Thyroid gland (tissue), 4 donors: ENCODE measurements at regions not wholly inside any gene's neighbourhood (a gene's known extent, or its start where the extent isn't known, plus 50 kb on each side); places are given as distances from the start of the nearest gene placed in this dataset.

Experiments used
- POLR2A ChIP-seq, 2 donors: fragments of 450-650 bp; IDR thresholded peaks; one replicate each; pipeline ENCODE4 v1.6.1; 2017; ENCODE audit warnings: antibody characterized with exemption in 2 of 2, mild to moderate bottlenecking in 2 of 2, moderate library complexity in 1 of 2
- TF ChIP-seq, protein P1 (sequence below), 6 experiments: fragments of 200-600 bp in 3 of 6; fragments of 450-650 bp in 3 of 6; sonication (generic) in 3 of 6; IDR thresholded peaks; one replicate each; pipeline ENCODE4 v1.5.1; 2016 to 2019; ENCODE audit warnings: antibody characterized with exemption in 6 of 6, mild to moderate bottlenecking in 2 of 6, inconsistent platforms in 1 of 6, moderate library complexity in 1 of 6

DNA sequence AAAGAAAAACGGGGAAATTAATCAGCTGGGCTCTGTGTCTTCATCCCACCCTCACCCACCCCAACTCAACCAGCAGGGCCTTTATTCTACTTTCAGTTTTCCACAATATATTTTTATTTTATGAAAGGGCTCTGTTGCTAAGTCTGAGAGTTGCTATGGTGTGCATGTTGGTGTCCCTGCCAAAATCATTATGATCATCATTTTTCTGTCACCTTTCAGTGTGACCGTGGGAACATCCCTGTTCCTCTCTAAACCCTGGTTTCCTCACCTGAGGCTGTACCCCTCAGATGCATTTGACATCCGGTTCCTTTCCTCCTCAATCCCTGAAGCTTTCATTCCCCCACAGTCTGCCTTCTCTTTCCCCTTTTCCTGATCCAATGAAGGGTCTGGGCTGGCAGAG lies 180.5 kb downstream of the ZFP36L2 start:
- TF ChIP-seq, protein P1, sequence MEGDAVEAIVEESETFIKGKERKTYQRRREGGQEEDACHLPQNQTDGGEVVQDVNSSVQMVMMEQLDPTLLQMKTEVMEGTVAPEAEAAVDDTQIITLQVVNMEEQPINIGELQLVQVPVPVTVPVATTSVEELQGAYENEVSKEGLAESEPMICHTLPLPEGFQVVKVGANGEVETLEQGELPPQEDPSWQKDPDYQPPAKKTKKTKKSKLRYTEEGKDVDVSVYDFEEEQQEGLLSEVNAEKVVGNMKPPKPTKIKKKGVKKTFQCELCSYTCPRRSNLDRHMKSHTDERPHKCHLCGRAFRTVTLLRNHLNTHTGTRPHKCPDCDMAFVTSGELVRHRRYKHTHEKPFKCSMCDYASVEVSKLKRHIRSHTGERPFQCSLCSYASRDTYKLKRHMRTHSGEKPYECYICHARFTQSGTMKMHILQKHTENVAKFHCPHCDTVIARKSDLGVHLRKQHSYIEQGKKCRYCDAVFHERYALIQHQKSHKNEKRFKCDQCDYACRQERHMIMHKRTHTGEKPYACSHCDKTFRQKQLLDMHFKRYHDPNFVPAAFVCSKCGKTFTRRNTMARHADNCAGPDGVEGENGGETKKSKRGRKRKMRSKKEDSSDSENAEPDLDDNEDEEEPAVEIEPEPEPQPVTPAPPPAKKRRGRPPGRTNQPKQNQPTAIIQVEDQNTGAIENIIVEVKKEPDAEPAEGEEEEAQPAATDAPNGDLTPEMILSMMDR (IDR thresholded peaks at IDR 0.05) = no peak
- TF ChIP-seq POLR2A (IDR thresholded peaks at IDR 0.05) = no peak
